HG03520 (cell line): ENCODE measurements at regions not wholly inside any gene's neighbourhood (a gene's known extent, or its start where the extent isn't known, plus 50 kb on each side); places are given as distances from the start of the nearest gene placed in this dataset.

Experiments
- ATAC-seq: cut with Tn5 transposase; IDR thresholded peaks from one replicate; pipeline ENCODE4 v1.9.1; 2021; ENCODE audit warnings: mild to moderate bottlenecking, moderate library complexity; ENCODE audit not compliant: unreplicated experiment

DNA sequence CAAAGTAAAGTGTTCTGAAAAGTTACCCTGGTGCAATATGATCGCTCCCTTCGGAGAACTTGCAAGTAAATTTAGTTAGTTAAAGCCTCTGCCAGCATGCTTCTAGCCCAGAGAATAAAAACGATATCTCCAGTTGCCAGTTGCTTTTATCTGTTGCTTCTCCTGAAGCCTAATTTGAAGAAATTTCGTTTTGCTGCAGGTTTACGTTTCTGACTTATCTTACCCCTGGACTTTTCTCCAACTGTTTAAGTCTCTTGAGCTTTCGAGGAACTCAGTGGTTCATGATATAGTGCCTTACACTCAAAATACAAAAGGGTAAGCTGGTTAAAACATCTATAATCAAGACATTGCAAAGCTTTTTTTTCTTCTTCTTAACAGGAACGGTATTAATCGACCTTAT lies 131.1 kb downstream of the FAM161A start:
- ATAC-seq, result no peak

GRCh38 chr2:61722318-61722717 lies 131.5 kb downstream of the FAM161A start:
- no peak for ATAC-seq

- ATAC-seq, result no peak
These were observed 132.5 kb downstream of the FAM161A start for GRCh38 chr2:61721382-61721781.

- no peak for ATAC-seq
These were observed 132.9 kb downstream of the FAM161A start for GRCh38 chr2:61720911-61721310.

DNA sequence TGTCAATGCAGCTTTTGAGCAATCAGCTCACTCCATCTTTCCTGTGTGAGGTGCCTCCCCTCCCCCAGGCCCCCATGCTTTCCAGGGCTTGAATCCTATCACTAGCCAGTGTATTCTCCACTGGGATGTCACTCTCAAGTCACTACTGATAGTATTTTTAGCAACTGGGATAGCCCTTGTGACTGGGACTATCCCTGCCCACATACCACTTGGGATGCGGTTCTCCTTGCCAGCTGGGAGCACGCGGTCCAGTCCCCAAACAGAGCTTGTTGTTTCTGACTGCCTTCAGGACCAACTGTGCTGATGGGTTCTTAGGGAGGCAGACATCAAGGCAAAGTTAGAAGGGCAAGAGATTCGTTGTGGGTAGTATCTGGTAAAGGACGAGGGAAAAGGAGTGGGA lies 134.9 kb downstream of the FAM161A start:
- ATAC-seq, result no peak

GRCh38 chr2:61715506-61715905 lies 138.4 kb downstream of the FAM161A start:
- no peak for ATAC-seq

DNA sequence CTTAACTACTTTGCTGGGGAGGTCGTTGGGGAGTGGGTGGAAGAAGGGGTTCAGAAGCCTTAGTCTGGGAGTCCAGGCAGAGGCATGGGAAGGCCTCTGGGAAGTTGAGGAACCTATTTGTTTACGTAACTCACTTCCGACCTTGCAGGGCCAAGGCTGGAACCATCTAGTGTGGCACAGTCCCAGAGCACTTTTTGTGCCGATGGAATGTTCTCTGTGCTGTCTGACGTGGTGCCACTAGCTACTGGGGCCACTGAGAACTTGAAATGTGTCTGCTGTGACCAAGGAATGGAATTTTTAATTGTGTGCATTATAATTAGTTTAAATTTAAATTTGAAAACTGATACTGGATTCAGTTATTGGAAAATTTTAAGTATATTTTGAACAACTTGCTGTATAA lies 139.7 kb downstream of the FAM161A start:
- no peak for ATAC-seq

DNA sequence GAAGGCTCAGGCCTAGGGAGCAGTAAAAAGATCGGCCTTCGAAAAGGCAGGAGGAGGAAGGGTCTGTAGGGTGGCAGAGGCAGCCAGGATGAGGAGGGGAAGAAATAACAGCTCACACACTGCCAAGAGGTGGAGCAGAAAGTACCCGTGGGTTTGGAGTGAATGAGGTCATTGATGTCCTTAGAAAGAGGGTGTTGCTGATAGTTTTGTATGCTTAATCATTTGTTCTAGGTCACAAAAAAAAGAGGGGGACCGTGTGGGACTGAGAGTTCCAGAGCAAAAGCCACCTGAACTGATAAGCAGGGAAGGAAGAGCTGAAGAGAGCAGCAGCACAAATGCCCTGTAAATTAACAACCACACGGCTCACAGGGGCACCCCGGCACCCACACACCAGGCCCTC lies 140.4 kb downstream of the FAM161A start:
- no peak for ATAC-seq

- no peak for ATAC-seq
These were observed 141.8 kb downstream of the FAM161A start for GRCh38 chr2:61712060-61712459.

GRCh38 chr2:61710711-61711110 lies 143.1 kb downstream of the FAM161A start:
- no peak for ATAC-seq

DNA sequence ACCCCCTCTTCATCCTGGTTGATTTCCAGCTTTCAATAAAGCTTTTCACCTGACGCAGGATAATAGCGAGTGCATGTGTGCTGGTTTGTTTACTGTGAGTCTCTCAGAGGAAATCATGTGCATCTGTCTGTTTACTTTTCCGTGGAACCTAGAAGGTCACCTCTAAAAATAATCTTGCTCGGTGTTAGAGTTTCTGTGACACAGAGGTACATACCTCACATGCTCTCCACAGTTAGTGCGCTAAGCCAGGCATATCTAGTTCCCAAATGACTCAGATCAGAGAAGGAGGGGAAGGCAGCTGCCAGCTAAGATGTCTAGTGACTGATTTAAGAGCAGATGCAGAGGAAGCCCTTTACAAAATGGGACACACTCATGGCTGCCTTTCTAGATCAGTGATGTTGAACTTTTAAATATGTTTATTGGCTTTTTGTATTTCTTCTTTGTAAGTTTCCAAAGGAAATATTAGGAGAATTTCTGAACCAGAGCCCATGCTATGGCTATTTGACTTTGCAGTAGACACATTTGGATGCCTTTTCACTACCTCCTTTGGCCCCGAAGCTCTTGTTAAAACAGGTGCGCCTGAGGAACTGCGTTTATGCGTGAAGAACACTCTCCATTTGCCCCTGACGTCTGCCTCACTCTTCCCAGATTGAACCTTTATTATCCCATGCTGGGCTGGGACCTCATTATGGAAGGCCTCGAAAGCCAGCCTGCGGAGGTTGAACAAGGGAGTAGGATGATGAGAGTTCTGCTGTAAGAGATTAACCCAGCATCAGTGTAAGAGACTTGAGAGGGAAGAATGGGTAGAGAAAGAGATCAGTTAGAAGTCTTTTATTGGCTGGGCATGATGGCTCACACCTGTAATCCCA lies 145.6 kb downstream of the FAM161A start:
- ATAC-seq, result peak; percentile 97

- no peak for ATAC-seq
These were observed 148.2 kb downstream of the FAM161A start for GRCh38 chr2:61705625-61706024.

DNA sequence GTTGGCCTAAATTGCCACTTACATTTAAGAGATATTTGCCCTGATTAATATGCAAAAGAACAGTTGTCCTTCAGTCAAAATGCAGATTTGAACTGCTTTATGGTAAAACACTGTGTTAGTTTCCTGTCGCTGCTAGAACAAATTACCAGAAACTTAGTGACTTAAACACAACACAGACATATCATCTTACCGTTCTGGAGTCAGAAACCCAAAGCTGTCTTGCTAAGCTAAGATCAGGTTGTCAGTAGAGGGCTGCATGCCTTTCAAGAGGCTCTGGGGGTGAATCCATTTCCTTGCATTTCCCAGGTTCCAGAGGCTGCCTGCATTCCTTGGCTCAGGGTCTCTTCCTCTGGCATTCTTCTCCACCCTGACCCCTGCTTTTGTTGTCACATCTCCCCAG lies 149.5 kb downstream of the FAM161A start:
- no peak for ATAC-seq

- no peak for ATAC-seq
These were observed 151.8 kb downstream of the FAM161A start for GRCh38 chr2:61702088-61702467.

- no peak for ATAC-seq
These were observed 153.4 kb downstream of the FAM161A start for GRCh38 chr2:61700464-61700863.

- ATAC-seq, result peak; percentile 91
These were observed 156.4 kb upstream of the XPO1 start for GRCh38 chr2:61694312-61695274.

DNA sequence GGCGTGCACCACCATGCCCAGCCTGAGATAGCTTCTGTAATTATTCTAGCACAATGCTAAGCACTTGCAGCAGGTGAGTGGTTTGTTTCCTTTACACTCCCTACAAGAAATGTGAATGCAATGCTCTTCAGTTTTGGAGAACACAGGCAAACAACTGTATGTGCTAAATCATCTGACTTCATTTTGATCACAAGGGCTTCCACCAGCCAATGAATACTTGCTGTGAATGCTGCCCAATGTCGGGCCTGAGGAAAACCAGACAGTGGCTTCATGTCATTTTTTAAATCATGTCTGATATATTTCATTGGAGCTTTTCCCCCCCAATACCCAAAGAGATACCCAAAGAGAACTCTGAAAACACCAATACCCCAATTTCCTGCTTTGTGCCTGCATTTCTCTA lies 155.6 kb upstream of the XPO1 start:
- no peak for ATAC-seq

DNA sequence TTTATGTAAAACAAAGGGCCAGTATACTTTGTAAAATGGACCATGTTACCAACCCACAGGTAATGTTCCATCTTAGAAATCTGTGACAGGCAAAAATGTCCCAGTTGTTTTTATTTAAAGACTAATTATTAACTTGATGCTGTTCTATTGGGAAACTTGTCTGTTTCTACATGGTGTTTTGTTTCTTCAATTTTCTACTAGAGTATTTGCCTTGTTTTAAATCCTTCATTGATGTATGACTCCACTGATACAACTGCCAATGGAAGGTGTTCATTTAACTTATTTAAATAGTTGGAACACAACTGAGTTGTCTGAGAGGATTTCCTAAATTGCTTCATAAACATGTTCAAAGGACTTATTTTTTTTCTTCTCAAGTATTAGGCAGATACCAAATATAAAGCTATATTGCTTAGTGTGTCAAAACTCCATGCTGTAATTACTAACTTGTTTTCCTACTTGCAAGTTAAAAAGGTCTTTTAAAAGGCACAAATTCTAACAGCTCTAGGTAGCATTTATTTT lies 152.0 kb upstream of the XPO1 start:
- no peak for ATAC-seq

DNA sequence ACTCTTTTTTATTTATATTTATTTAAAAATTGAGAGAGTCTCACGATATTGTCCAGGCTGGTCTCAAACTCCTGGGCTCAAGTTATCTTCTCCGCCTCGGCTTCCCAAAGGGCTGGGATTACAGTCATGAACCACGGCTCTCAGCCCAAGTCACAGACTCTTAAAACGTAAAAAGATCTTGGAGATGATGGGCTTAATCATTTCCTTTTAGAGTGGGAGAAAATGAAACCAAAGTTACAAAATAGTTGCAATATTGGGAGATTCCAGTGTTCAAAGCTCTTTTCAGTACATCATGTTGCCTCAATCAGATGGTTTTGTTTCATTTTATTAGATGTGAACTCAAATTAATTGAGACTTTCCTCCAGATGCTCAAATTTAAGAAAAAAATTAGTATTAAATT lies 151.4 kb upstream of the XPO1 start:
- no peak for ATAC-seq

DNA sequence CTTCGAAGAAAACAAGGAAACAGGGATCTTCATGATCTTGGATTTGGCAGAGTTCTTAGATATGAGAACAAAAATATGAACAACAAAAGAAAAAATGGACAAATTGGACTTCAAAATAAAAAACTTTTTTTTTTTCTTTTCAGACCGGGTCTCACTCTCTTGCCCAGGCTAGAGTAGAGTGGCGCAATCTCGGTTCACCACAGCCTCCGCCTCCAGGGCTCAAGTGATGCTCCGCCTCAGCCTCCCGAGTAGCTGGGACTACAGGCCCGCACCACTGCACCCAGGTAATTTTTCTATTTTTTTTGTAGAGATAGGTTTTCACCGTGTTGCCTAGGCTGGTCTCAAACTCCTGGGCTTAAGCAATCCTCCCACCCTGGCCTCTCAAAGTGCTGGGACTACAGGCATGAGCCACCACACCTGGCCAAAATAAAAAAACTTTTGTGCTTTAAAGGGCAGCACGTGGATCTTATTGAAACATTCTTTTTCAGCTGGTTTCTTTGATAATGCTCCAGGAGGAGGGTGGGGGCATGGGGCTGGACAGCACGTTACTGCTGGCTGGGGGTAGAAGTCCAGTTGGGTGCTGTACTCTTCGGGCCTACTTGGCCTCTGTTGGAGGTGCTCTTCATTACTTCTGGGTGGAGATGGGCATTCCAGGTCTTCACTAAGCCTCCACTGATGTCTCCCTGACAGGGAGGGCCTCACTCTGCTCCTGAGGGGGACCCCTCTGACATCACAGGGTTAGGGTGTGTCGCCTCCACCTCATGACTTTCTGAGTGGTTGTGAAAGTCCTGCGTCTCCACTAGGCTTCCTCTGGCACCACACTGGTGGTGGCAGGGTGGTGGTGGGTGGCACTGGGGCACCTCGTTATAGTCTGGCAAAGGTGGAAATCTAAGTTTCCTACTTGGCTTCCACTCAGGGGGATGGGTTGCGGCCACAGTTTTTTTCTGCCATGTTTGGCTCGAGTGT lies 150.5 kb upstream of the XPO1 start:
- no peak for ATAC-seq
